ENCODE measurements at regions not wholly inside any gene's neighbourhood (a gene's known extent, or its start where the extent isn't known, plus 50 kb on each side); places are given as distances from the start of the nearest gene placed in this dataset.

GRCh38 chr15:87477737-87478686, 778.5 kb downstream of the NTRK3 start:
- TF ChIP-seq CTCF (IDR thresholded peaks at IDR 0.05) (peak in 1 of 7 experiments; percentile 5), POLR2A (IDR thresholded peaks at IDR 0.05) (no peak)

Measured in body of pancreas (tissue), 4 donors.